PC-9 (cell line): ENCODE measurements at regions not wholly inside any gene's neighbourhood (a gene's known extent, or its start where the extent isn't known, plus 50 kb on each side); places are given as distances from the start of the nearest gene placed in this dataset.

Source experiments
- CTCF ChIP-seq: fragments of 200-600 bp; sonication (generic); conservative IDR thresholded peaks from 2 replicates; pipeline ENCODE4 v1.6.1; 2017; ENCODE audit warnings: mixed run types, antibody characterized with exemption, mild to moderate bottlenecking, moderate library complexity
- EZH2 ChIP-seq: fragments of 200-600 bp; sonication (generic); IDR thresholded peaks from 2 replicates; pipeline ENCODE4 v1.8.0; 2017; ENCODE audit warnings: antibody characterized with exemption, low read depth

GRCh38 chr18:34947711-34948125, 93.5 kb upstream of the MAPRE2 start:
- no peak for TF ChIP-seq CTCF
- no peak for TF ChIP-seq EZH2
